Spleen (tissue), 11 donors: ENCODE measurements at regions not wholly inside any gene's neighbourhood (a gene's known extent, or its start where the extent isn't known, plus 50 kb on each side); places are given as distances from the start of the nearest gene placed in this dataset.

Experiments used
- DNase-seq: peaks from one replicate; pipeline ENCODE4 v3.0.0-alpha.2; 2020
- H3K27ac ChIP-seq, 8 donors: fragments of 200-600 bp; sonication (generic) in 7 of 8; 1 replicate in 4 of 8; 2 replicates in 4 of 8; pipeline versions ENCODE4 v1.5.0 to v1.8.0; 2016 to 2021; ENCODE audit warnings: inconsistent platforms in 4 of 8, mild to moderate bottlenecking in 4 of 8, moderate library complexity in 1 of 8
- H3K27me3 ChIP-seq, 7 donors: fragments of 200-600 bp; sonication (generic) in 6 of 7; replicated peaks in 1 of 7; 1 replicate in 4 of 7; 2 replicates in 3 of 7; pipeline versions ENCODE4 v1.5.0 to v1.8.0; 2016 to 2021; ENCODE audit warnings: inconsistent platforms in 3 of 7, mild to moderate bottlenecking in 1 of 7
- H3K36me3 ChIP-seq, 6 donors: fragments of 200-600 bp; sonication (generic) in 5 of 6; 1 replicate in 4 of 6; 2 replicates in 2 of 6; pipeline versions ENCODE4 v1.5.0 to v1.8.0; 2016 to 2021; ENCODE audit warnings: inconsistent platforms in 2 of 6
- H3K4me1 ChIP-seq, 6 donors: fragments of 200-600 bp; sonication (generic) in 5 of 6; 1 replicate in 3 of 6; 2 replicates in 3 of 6; pipeline versions ENCODE4 v1.5.0 to v1.8.0; 2016 to 2021; ENCODE audit warnings: inconsistent platforms in 3 of 6
- H3K4me3 ChIP-seq, 8 donors: fragments of 200-600 bp; sonication (generic) in 7 of 8; 1 replicate in 4 of 8; 2 replicates in 4 of 8; pipeline versions ENCODE4 v1.5.0 to v1.8.0; 2016 to 2021; ENCODE audit warnings: inconsistent platforms in 4 of 8, mild to moderate bottlenecking in 4 of 8, moderate library complexity in 2 of 8
- H3K9me3 ChIP-seq, 8 donors: fragments of 200-600 bp; sonication (generic) in 7 of 8; 1 replicate in 4 of 8; 2 replicates in 4 of 8; pipeline versions ENCODE4 v1.5.0 to v1.8.0; 2016 to 2021; ENCODE audit warnings: inconsistent platforms in 4 of 8
- CTCF ChIP-seq, 11 experiments: fragments of 200-600 bp in 7 of 11; fragments of 450-650 bp in 4 of 11; sonication (generic) in 4 of 11; IDR thresholded peaks in 8 of 11; conservative IDR thresholded peaks in 3 of 11; 1 replicate in 7 of 11; 2 replicates in 4 of 11; pipeline versions ENCODE4 v1.4.0 to v1.8.0; 2016 to 2021; ENCODE audit warnings: antibody characterized with exemption in 11 of 11, inconsistent platforms in 4 of 11, mild to moderate bottlenecking in 1 of 11
- POLR2A ChIP-seq, 3 donors: fragments of 450-650 bp; IDR thresholded peaks; one replicate each; pipeline ENCODE4 v1.5.1; 2017; ENCODE audit warnings: antibody characterized with exemption in 3 of 3, mild to moderate bottlenecking in 1 of 3
- POLR2AphosphoS5 ChIP-seq, 3 donors: sonication (generic); formaldehyde crosslinking; IDR thresholded peaks; one replicate each; pipeline ENCODE4 v1.5.1; 2017; ENCODE audit warnings: antibody characterized with exemption in 3 of 3
- WGBS, 5 donors: extraction: QIAGEN DNeasy Blood & Tissue Kit in 3 of 5; methylation state at CpG; one replicate each; pipeline versions ENCODE4 v1.1.5 to v1.1.7; 2013 to 2018; 5-methylcytosine and 5-hydroxymethylcytosine counted together
- intact Hi-C: fragments of 100-400 bp; cut with DNase I; formaldehyde crosslinking; loops from one replicate; pipeline ENCODE4 v1.15.0; 2023; ENCODE audit warnings: low total_unique reads
- donor health status: healthy with polysubstance abuse.
- donor health status: DM: no; HTN: no; CAD: no; lungs with moderate emphysema.
- donor health status: DM: no; HTN: no; CAD: no.
- donor health status: Bipolar disorder and iron deficiency.
- donor health status: healthy.
- donor health status: DM: no; HTN: no; CAD: no.
- donor health status: DM: yes; HTN: yes; CAD: no.

GRCh38 chr14:73785336-73785833, 66.2 kb upstream of the PTGR2 start:
- peaks cover 0 to 5% (median 0%) of the 10 kb centered on the region in 6 donors for H3K36me3 ChIP-seq
- no peaks in the 10 kb centered on the region for H3K9me3 ChIP-seq
- 4 to 9% (median 4%) methylated on average over 8 of the region's 8 CpGs for WGBS, 5 donors
- TF ChIP-seq CTCF (IDR thresholded peaks at IDR 0.05 in 8 of 11, conservative IDR thresholded peaks at IDR 0.05 in 3 of 11) (no peak), POLR2A (IDR thresholded peaks at IDR 0.05) (no peak), POLR2AphosphoS5 (IDR thresholded peaks at IDR 0.05) (no peak)
- intact Hi-C loops, result loop anchor here (5.0 to 10.0 kb wide), 2 partner anchors 33 to 51 kb away; no protein-coding TSS in a partner anchor
- peaks cover 47 to 94% (median 71%) of the 10 kb centered on the region in 6 donors for H3K4me1 ChIP-seq
- H3K4me3 ChIP-seq, result peak overlapping the region; percentile 68 to 94 (median 72)
- DNase-seq, result peak; percentile 77
- H3K27me3 ChIP-seq, result no peaks in the 10 kb centered on the region
- peak overlapping the region; percentile 94 to 99 (median 97) for H3K27ac ChIP-seq

- Histone ChIP-seq H3K36me3 (peaks cover 0 to 8% (median 0%) of the 10 kb centered on the region in 6 donors), H3K9me3 (no peaks in the 10 kb centered on the region), H3K4me1 (peaks cover 47 to 94% (median 68%) of the 10 kb centered on the region in 6 donors), H3K27ac (peak overlapping the region; percentile 6 to 99 (median 96)), H3K4me3 (peak overlapping the region in 5 of 8 donors; percentile 69 to 94 (median 71)), H3K27me3 (no peaks in the 10 kb centered on the region)
- intact Hi-C loops, result loop anchor here (5.0 to 10.0 kb wide), 2 partner anchors 33 to 50 kb away; no protein-coding TSS in a partner anchor
- no peak for DNase-seq
- WGBS, 5 donors, result 65 to 74% (median 71%) methylated on average over 4 of the region's 4 CpGs
- TF ChIP-seq POLR2AphosphoS5 (IDR thresholded peaks at IDR 0.05), result no peak
- TF ChIP-seq CTCF (IDR thresholded peaks at IDR 0.05 in 8 of 11, conservative IDR thresholded peaks at IDR 0.05 in 3 of 11), result no peak
- no peak for TF ChIP-seq POLR2A (IDR thresholded peaks at IDR 0.05)
Measured at GRCh38 chr14:73784988-73785313, 66.7 kb upstream of the PTGR2 start.

GRCh38 chr14:73784181-73784987, 67.2 kb upstream of the PTGR2 start:
- TF ChIP-seq POLR2A (IDR thresholded peaks at IDR 0.05) (no peak), CTCF (IDR thresholded peaks at IDR 0.05 in 8 of 11, conservative IDR thresholded peaks at IDR 0.05 in 3 of 11) (no peak), POLR2AphosphoS5 (IDR thresholded peaks at IDR 0.05) (no peak)
- H3K4me3 ChIP-seq, result peak overlapping the region in 4 of 8 donors; percentile 2 to 94 (median 70)
- H3K27me3 ChIP-seq, result no peaks in the 10 kb centered on the region
- 25 to 33% (median 27%) methylated on average over 8 of the region's 8 CpGs for WGBS, 5 donors
- intact Hi-C loops, result loop anchor here (10.0 kb wide), 1 partner anchor 50 kb away; no protein-coding TSS in a partner anchor
- peaks cover 0 to 8% (median 0%) of the 10 kb centered on the region in 6 donors for H3K36me3 ChIP-seq
- peak; percentile 70 for DNase-seq
- H3K27ac ChIP-seq, result peak overlapping the region; percentile 6 to 99 (median 96)
- H3K9me3 ChIP-seq, result no peaks in the 10 kb centered on the region
- H3K4me1 ChIP-seq, result peaks cover 47 to 91% (median 67%) of the 10 kb centered on the region in 6 donors
